ENCODE measurements at regions not wholly inside any gene's neighbourhood (a gene's known extent, or its start where the extent isn't known, plus 50 kb on each side); places are given as distances from the start of the nearest gene placed in this dataset.
"Not testable (repeated sequence)": the region's sequence is repeated elsewhere in the genome, so short reads cannot be mapped to it uniquely, and the experiment has no call there.

- intact Hi-C loops (cut with DNase I, micrococcal nuclease) = no loop called here
- ATAC-seq (peak; percentile 94), DNase-seq (peak in 1 of 2 donors; percentile 26)
These were observed 185.8 kb upstream of the TENT5A start for GRCh38 chr6:81938014-81938856.

GRCh38 chr6:81937296-81937937 lies 184.9 kb upstream of the TENT5A start:
- ATAC-seq = no peak
- no peak for DNase-seq
- intact Hi-C loops (cut with DNase I, micrococcal nuclease) = no loop called here

- no peak for DNase-seq
- no peak for ATAC-seq
- intact Hi-C loops (cut with DNase I, micrococcal nuclease) = no loop called here
These were observed 182.5 kb upstream of the TENT5A start for GRCh38 chr6:81934936-81935335.

- DNase-seq (no peak), ATAC-seq (peak; percentile 66)
- intact Hi-C loops (cut with DNase I, micrococcal nuclease) = no loop called here
These were observed 181.1 kb upstream of the TENT5A start for GRCh38 chr6:81933608-81934051.

- no peak for ATAC-seq
- intact Hi-C loops (cut with DNase I, micrococcal nuclease) = no loop called here
- DNase-seq = no peak
These were observed 180.6 kb upstream of the TENT5A start for GRCh38 chr6:81933089-81933488.

- intact Hi-C loops (cut with DNase I, micrococcal nuclease); ATAC-seq; DNase-seq: not testable (repeated sequence)
These were observed 180.0 kb upstream of the TENT5A start for GRCh38 chr6:81932448-81932847.

- ATAC-seq = no peak
- intact Hi-C loops (cut with DNase I, micrococcal nuclease) = no loop called here
These were observed 177.3 kb upstream of the TENT5A start for GRCh38 chr6:81929828-81930227.

GRCh38 chr6:81925201-81925600 lies 172.7 kb upstream of the TENT5A start:
- ATAC-seq = no peak
- intact Hi-C loops (cut with DNase I, micrococcal nuclease) = no loop called here
- no peak for DNase-seq

More at GRCh38 chr6:81929828-81930227, 177.3 kb upstream of the TENT5A start:
- DNase-seq = no peak

GRCh38 chr6:81909981-81910900 lies 157.8 kb upstream of the TENT5A start:
- ATAC-seq = peak; percentile 36
- DNase-seq = peak in 1 of 2 donors; percentile 33
- intact Hi-C loops (cut with DNase I, micrococcal nuclease) = no loop called here

GRCh38 chr6:81909162-81909561 lies 156.7 kb upstream of the TENT5A start:
- no peak for DNase-seq
- ATAC-seq = no peak
- intact Hi-C loops (cut with DNase I, micrococcal nuclease) = no loop called here

- DNase-seq = no peak
- no peak for ATAC-seq
- intact Hi-C loops (cut with DNase I, micrococcal nuclease) = no loop called here
These were observed 154.3 kb upstream of the TENT5A start for GRCh38 chr6:81906709-81907204.

GRCh38 chr6:81906041-81906440 lies 153.6 kb upstream of the TENT5A start:
- no peak for DNase-seq
- intact Hi-C loops (cut with DNase I, micrococcal nuclease) = no loop called here
- ATAC-seq = no peak

- no peak for DNase-seq
- intact Hi-C loops (cut with DNase I, micrococcal nuclease) = no loop called here
- no peak for ATAC-seq
These were observed 149.1 kb upstream of the TENT5A start for GRCh38 chr6:81901551-81901966.

GRCh38 chr6:81900616-81901015 lies 148.1 kb upstream of the TENT5A start:
- intact Hi-C loops (cut with DNase I, micrococcal nuclease) = no loop called here
- DNase-seq (no peak), ATAC-seq (no peak)

GRCh38 chr6:81897793-81898192 lies 145.3 kb upstream of the TENT5A start:
- intact Hi-C loops (cut with DNase I, micrococcal nuclease) = no loop called here
- ATAC-seq (peak; percentile 95), DNase-seq (peak in 1 of 2 donors; percentile 26)

GRCh38 chr6:81896525-81897503 lies 144.3 kb upstream of the TENT5A start:
- intact Hi-C loops (cut with DNase I, micrococcal nuclease) = no loop called here
- DNase-seq (no peak), ATAC-seq (no peak)

GRCh38 chr6:81895511-81896185 lies 143.2 kb upstream of the TENT5A start:
- intact Hi-C loops (cut with DNase I, micrococcal nuclease) = no loop called here
- no peak for ATAC-seq
- no peak for DNase-seq

All from left colon (tissue), 2 donors.